Right cardiac atrium (tissue), 5 donors: ENCODE measurements at regions not wholly inside any gene's neighbourhood (a gene's known extent, or its start where the extent isn't known, plus 50 kb on each side); places are given as distances from the start of the nearest gene placed in this dataset.

Source experiments
- ATAC-seq, 2 donors: fragments of 200-7000 bp; cut with Tn5 transposase; one replicate each; pipeline versions ENCODE4 v1.8.0 to v1.9.1; 2020; ENCODE audit warnings: moderate library complexity in 2 of 2, mild to moderate bottlenecking in 1 of 2
- DNase-seq, 3 donors: peaks; one replicate each; pipeline ENCODE4 v3.0.0-alpha.2; 2020
- H3K27ac ChIP-seq: one replicate; pipeline ENCODE4 v1.5.1; 2013; ENCODE audit warnings: mild to moderate bottlenecking, low read length, control low read depth, moderate library complexity
- H3K27me3 ChIP-seq: one replicate; pipeline ENCODE4 v1.6.1; 2013; ENCODE audit not compliant: control insufficient read depth, insufficient read depth
- H3K4me1 ChIP-seq: one replicate; pipeline ENCODE4 v1.6.1; 2013; ENCODE audit warnings: low read length; ENCODE audit not compliant: control insufficient read depth, insufficient read depth
- H3K4me3 ChIP-seq: one replicate; pipeline ENCODE4 v1.5.1; 2013; ENCODE audit warnings: low read length, control low read depth
- H3K9me3 ChIP-seq: one replicate; pipeline ENCODE4 v1.6.1; 2013; ENCODE audit warnings: low read length; ENCODE audit not compliant: control insufficient read depth
- WGBS: extraction: QIAGEN DNeasy Blood & Tissue Kit; methylation state at CpG from one replicate; pipeline ENCODE4 v1.1.7; 2013; 5-methylcytosine and 5-hydroxymethylcytosine counted together
- intact Hi-C, 4 donors: fragments of 100-400 bp; cut with DNase I; formaldehyde crosslinking; loops; one replicate each; pipeline versions ENCODE4 v1.11.0 to v1.14.0; 2022 to 2023
- donor health status: healthy with polysubstance abuse.
- donor health status: DM: no; HTN: yes; CAD: no.
- donor health status: DM: no; HTN: no; CAD: no.
- donor health status: DM: no; HTN: yes; CAD: no; lungs with severe emphysema.
- donor health status: DM: yes; HTN: yes; CAD: no.

- ATAC-seq = no peak
- Histone ChIP-seq H3K4me1 (no peaks in the 10 kb centered on the region), H3K4me3 (no peak overlapping the region), H3K9me3 (no peaks in the 10 kb centered on the region), H3K27me3 (no peaks in the 10 kb centered on the region), H3K27ac (no peak overlapping the region)
- intact Hi-C loops = no loop called here
- no peak for DNase-seq
- WGBS = 45% methylated on average over 2 of the region's 2 CpGs
Measured at GRCh38 chr21:40936178-40936577, 89.2 kb upstream of the DSCAM start.

- Histone ChIP-seq H3K9me3 (no peaks in the 10 kb centered on the region), H3K4me1 (no peaks in the 10 kb centered on the region), H3K4me3 (no peak overlapping the region), H3K27me3 (no peaks in the 10 kb centered on the region), H3K27ac (no peak overlapping the region)
- intact Hi-C loops = no loop called here
- DNase-seq (no peak), ATAC-seq (no peak)
- 82% methylated on average over 10 of the region's 10 CpGs for WGBS
Measured at GRCh38 chr21:40936771-40937261, 89.9 kb upstream of the DSCAM start.

GRCh38 chr21:40938078-40938477, 91.1 kb upstream of the DSCAM start:
- H3K9me3 ChIP-seq = no peaks in the 10 kb centered on the region
- no peak overlapping the region for H3K4me3 ChIP-seq
- intact Hi-C loops = no loop called here
- ATAC-seq = no peak
- no peaks in the 10 kb centered on the region for H3K27me3 ChIP-seq
- 83% methylated on average over 2 of the region's 2 CpGs for WGBS
- H3K4me1 ChIP-seq = no peaks in the 10 kb centered on the region
- no peak for DNase-seq
- H3K27ac ChIP-seq = no peak overlapping the region

GRCh38 chr21:40938611-40939010, 91.7 kb upstream of the DSCAM start:
- intact Hi-C loops = no loop called here
- ATAC-seq (no peak), DNase-seq (no peak)
- Histone ChIP-seq H3K27me3 (no peaks in the 10 kb centered on the region), H3K9me3 (no peaks in the 10 kb centered on the region), H3K4me1 (no peaks in the 10 kb centered on the region), H3K4me3 (no peak overlapping the region), H3K27ac (no peak overlapping the region)
- 45% methylated on average over 4 of the region's 4 CpGs for WGBS

- 76% methylated on average over 3 of the region's 3 CpGs for WGBS
- intact Hi-C loops = no loop called here
- ATAC-seq = no peak
Measured at GRCh38 chr21:40947713-40948112, 100.8 kb upstream of the DSCAM start.

GRCh38 chr21:40950970-40951369, 104.0 kb upstream of the DSCAM start:
- DNase-seq = no peak
- ATAC-seq = no peak
- Histone ChIP-seq H3K4me1 (no peaks in the 10 kb centered on the region), H3K27me3 (no peaks in the 10 kb centered on the region), H3K4me3 (no peak overlapping the region), H3K27ac (no peak overlapping the region), H3K9me3 (no peaks in the 10 kb centered on the region)
- intact Hi-C loops = no loop called here

More at GRCh38 chr21:40947713-40948112, 100.8 kb upstream of the DSCAM start:
- no peaks in the 10 kb centered on the region for H3K27me3 ChIP-seq
- no peaks in the 10 kb centered on the region for H3K9me3 ChIP-seq
- H3K4me3 ChIP-seq = no peak overlapping the region
- DNase-seq = no peak
- no peaks in the 10 kb centered on the region for H3K4me1 ChIP-seq
- H3K27ac ChIP-seq = no peak overlapping the region

- intact Hi-C loops = no loop called here
- ATAC-seq (no peak), DNase-seq (no peak)
- 85% methylated on average over 6 of the region's 6 CpGs for WGBS
- Histone ChIP-seq H3K4me3 (no peak overlapping the region), H3K27me3 (no peaks in the 10 kb centered on the region), H3K4me1 (no peaks in the 10 kb centered on the region), H3K27ac (no peak overlapping the region), H3K9me3 (no peaks in the 10 kb centered on the region)
Measured at GRCh38 chr21:40952551-40953323, 105.8 kb upstream of the DSCAM start.

- WGBS = 38% methylated on average over 2 of the region's 2 CpGs
- H3K27me3 ChIP-seq = no peaks in the 10 kb centered on the region
- H3K4me3 ChIP-seq = no peak overlapping the region
- intact Hi-C loops = no loop called here
- DNase-seq = no peak
- ATAC-seq = no peak
- no peak overlapping the region for H3K27ac ChIP-seq
- no peaks in the 10 kb centered on the region for H3K4me1 ChIP-seq
- H3K9me3 ChIP-seq = no peaks in the 10 kb centered on the region
Measured at GRCh38 chr21:40964691-40965090, 117.7 kb upstream of the DSCAM start.

GRCh38 chr21:40967771-40968170, 120.8 kb upstream of the DSCAM start:
- 41% methylated on average over 3 of the region's 3 CpGs for WGBS
- DNase-seq (no peak), ATAC-seq (no peak)
- Histone ChIP-seq H3K9me3 (no peaks in the 10 kb centered on the region), H3K27ac (no peak overlapping the region), H3K4me3 (no peak overlapping the region), H3K4me1 (no peaks in the 10 kb centered on the region), H3K27me3 (no peaks in the 10 kb centered on the region)
- intact Hi-C loops = no loop called here

- Histone ChIP-seq H3K27ac (no peak overlapping the region), H3K9me3 (no peaks in the 10 kb centered on the region), H3K4me1 (no peaks in the 10 kb centered on the region), H3K27me3 (no peaks in the 10 kb centered on the region), H3K4me3 (no peak overlapping the region)
- no peak for ATAC-seq
- WGBS = 62% methylated on average over 2 of the region's 2 CpGs
- intact Hi-C loops = no loop called here
- no peak for DNase-seq
Measured at GRCh38 chr21:40972151-40972550, 125.2 kb upstream of the DSCAM start.

GRCh38 chr21:40976198-40977109, 129.5 kb upstream of the DSCAM start:
- no peak for ATAC-seq
- no peak for DNase-seq
- intact Hi-C loops = no loop called here

More at GRCh38 chr21:40976198-40977109, 129.5 kb upstream of the DSCAM start:
- Histone ChIP-seq H3K4me1 (no peaks in the 10 kb centered on the region), H3K4me3 (no peak overlapping the region), H3K27me3 (no peaks in the 10 kb centered on the region), H3K27ac (no peak overlapping the region), H3K9me3 (no peaks in the 10 kb centered on the region)
